ENCODE measurements at regions not wholly inside any gene's neighbourhood (a gene's known extent, or its start where the extent isn't known, plus 50 kb on each side); places are given as distances from the start of the nearest gene placed in this dataset.
A peak's percentile ranks its signal among the peaks of the same experiment; 100 is the strongest.

- H3K4me3 ChIP-seq, result no peak overlapping the region
- peaks cover 5% of the 10 kb centered on the region for H3K4me1 ChIP-seq
- no peaks in the 10 kb centered on the region for H3K9me3 ChIP-seq
- no peak for DNase-seq
- 82 to 87% methylated on average over 6 of the region's 6 CpGs for WGBS, 2 donors
- intact Hi-C loops (cut with DNase I; ENCODE audit: low total_unique reads), result no loop called here
- no peaks in the 10 kb centered on the region for H3K36me3 ChIP-seq (ENCODE audit: low read depth, missing control alignments)
- no peak overlapping the region for H3K27ac ChIP-seq
- TF ChIP-seq CTCF (IDR thresholded peaks at IDR 0.05) (no peak), POLR2A (IDR thresholded peaks at IDR 0.05) (no peak)
- H3K27me3 ChIP-seq, result no peaks in the 10 kb centered on the region
Measured at GRCh38 chr2:12073217-12073852, 326.9 kb downstream of the LPIN1 start.

GRCh38 chr2:12074126-12074844 is 327.9 kb downstream of the LPIN1 start:
- Histone ChIP-seq H3K9me3 (no peaks in the 10 kb centered on the region), H3K4me3 (no peak overlapping the region), H3K36me3 (ENCODE audit: low read depth, missing control alignments) (no peaks in the 10 kb centered on the region), H3K4me1 (peaks cover 5% of the 10 kb centered on the region), H3K27me3 (no peaks in the 10 kb centered on the region), H3K27ac (no peak overlapping the region)
- DNase-seq, result no peak
- 75 to 84% methylated on average over 7 of the region's 7 CpGs for WGBS, 2 donors
- intact Hi-C loops (cut with DNase I; ENCODE audit: low total_unique reads), result no loop called here
- TF ChIP-seq POLR2A (IDR thresholded peaks at IDR 0.05) (no peak), CTCF (IDR thresholded peaks at IDR 0.05) (no peak)

DNA sequence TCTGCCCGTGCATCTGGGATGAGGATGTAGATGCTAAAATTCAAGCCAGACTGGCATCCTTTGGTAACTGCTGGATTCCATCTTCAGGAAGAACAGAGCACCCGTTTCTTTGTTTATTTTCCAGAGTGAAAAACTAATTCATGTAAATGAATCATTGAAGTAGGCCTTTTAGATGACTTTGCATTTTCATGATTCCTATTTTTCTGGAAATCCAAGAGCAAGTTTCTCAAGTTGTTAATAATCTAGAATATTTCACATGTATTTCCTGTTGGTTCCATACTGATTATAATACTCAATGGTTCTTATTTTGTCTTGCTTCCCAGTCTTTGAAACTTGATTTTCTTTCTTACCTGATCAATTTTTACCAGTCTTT is 328.4 kb downstream of the LPIN1 start:
- Histone ChIP-seq H3K4me1 (peaks cover 5% of the 10 kb centered on the region), H3K27ac (no peak overlapping the region), H3K27me3 (no peaks in the 10 kb centered on the region), H3K4me3 (no peak overlapping the region), H3K9me3 (no peaks in the 10 kb centered on the region), H3K36me3 (ENCODE audit: low read depth, missing control alignments) (no peaks in the 10 kb centered on the region)
- WGBS, 2 donors, result 80 to 90% methylated on average over 2 of the region's 2 CpGs
- intact Hi-C loops (cut with DNase I; ENCODE audit: low total_unique reads), result no loop called here
- TF ChIP-seq POLR2A (IDR thresholded peaks at IDR 0.05) (no peak), CTCF (IDR thresholded peaks at IDR 0.05) (no peak)
- DNase-seq, result no peak

GRCh38 chr2:12075603-12076002 is 329.2 kb downstream of the LPIN1 start:
- peaks cover 5% of the 10 kb centered on the region for H3K4me1 ChIP-seq
- H3K27me3 ChIP-seq, result no peaks in the 10 kb centered on the region
- H3K9me3 ChIP-seq, result no peaks in the 10 kb centered on the region
- H3K27ac ChIP-seq, result no peak overlapping the region
- no peaks in the 10 kb centered on the region for H3K36me3 ChIP-seq (ENCODE audit: low read depth, missing control alignments)
- no peak for DNase-seq
- H3K4me3 ChIP-seq, result no peak overlapping the region
- 83 to 86% methylated on average over 3 of the region's 3 CpGs for WGBS, 2 donors
- TF ChIP-seq POLR2A (IDR thresholded peaks at IDR 0.05), result no peak
- no peak for TF ChIP-seq CTCF (IDR thresholded peaks at IDR 0.05)
- intact Hi-C loops (cut with DNase I; ENCODE audit: low total_unique reads), result no loop called here

- TF ChIP-seq CTCF (IDR thresholded peaks at IDR 0.05) (no peak), POLR2A (IDR thresholded peaks at IDR 0.05) (no peak)
- Histone ChIP-seq H3K4me3 (no peak overlapping the region), H3K27ac (no peak overlapping the region), H3K4me1 (peaks cover 5% of the 10 kb centered on the region), H3K9me3 (no peaks in the 10 kb centered on the region), H3K27me3 (no peaks in the 10 kb centered on the region), H3K36me3 (ENCODE audit: low read depth, missing control alignments) (no peaks in the 10 kb centered on the region)
- intact Hi-C loops (cut with DNase I; ENCODE audit: low total_unique reads), result no loop called here
- WGBS, 2 donors, result 47 to 59% methylated on average over 5 of the region's 5 CpGs
- peak; percentile 25 for DNase-seq
Measured at GRCh38 chr2:12076810-12077209, 330.4 kb downstream of the LPIN1 start.
